Right cardiac atrium (tissue), 5 donors: ENCODE measurements at regions not wholly inside any gene's neighbourhood (a gene's known extent, or its start where the extent isn't known, plus 50 kb on each side); places are given as distances from the start of the nearest gene placed in this dataset.
A peak's percentile ranks its signal among the peaks of the same experiment; 100 is the strongest.

Experiments used
- ATAC-seq, 2 donors: fragments of 200-7000 bp; cut with Tn5 transposase; one replicate each; pipeline versions ENCODE4 v1.8.0 to v1.9.1; 2020; ENCODE audit warnings: moderate library complexity in 2 of 2, mild to moderate bottlenecking in 1 of 2
- DNase-seq, 3 donors: peaks; one replicate each; pipeline ENCODE4 v3.0.0-alpha.2; 2020
- H3K27ac ChIP-seq: one replicate; pipeline ENCODE4 v1.5.1; 2013; ENCODE audit warnings: mild to moderate bottlenecking, low read length, control low read depth, moderate library complexity
- H3K27me3 ChIP-seq: one replicate; pipeline ENCODE4 v1.6.1; 2013; ENCODE audit not compliant: control insufficient read depth, insufficient read depth
- H3K4me1 ChIP-seq: one replicate; pipeline ENCODE4 v1.6.1; 2013; ENCODE audit warnings: low read length; ENCODE audit not compliant: control insufficient read depth, insufficient read depth
- H3K4me3 ChIP-seq: one replicate; pipeline ENCODE4 v1.5.1; 2013; ENCODE audit warnings: low read length, control low read depth
- H3K9me3 ChIP-seq: one replicate; pipeline ENCODE4 v1.6.1; 2013; ENCODE audit warnings: low read length; ENCODE audit not compliant: control insufficient read depth
- WGBS: extraction: QIAGEN DNeasy Blood & Tissue Kit; methylation state at CpG from one replicate; pipeline ENCODE4 v1.1.7; 2013; 5-methylcytosine and 5-hydroxymethylcytosine counted together
- intact Hi-C, 4 donors: fragments of 100-400 bp; cut with DNase I; formaldehyde crosslinking; loops; one replicate each; pipeline versions ENCODE4 v1.11.0 to v1.14.0; 2022 to 2023
- donor health status: healthy with polysubstance abuse.
- donor health status: DM: no; HTN: yes; CAD: no.
- donor health status: DM: no; HTN: no; CAD: no.
- donor health status: DM: no; HTN: yes; CAD: no; lungs with severe emphysema.
- donor health status: DM: yes; HTN: yes; CAD: no.

DNA sequence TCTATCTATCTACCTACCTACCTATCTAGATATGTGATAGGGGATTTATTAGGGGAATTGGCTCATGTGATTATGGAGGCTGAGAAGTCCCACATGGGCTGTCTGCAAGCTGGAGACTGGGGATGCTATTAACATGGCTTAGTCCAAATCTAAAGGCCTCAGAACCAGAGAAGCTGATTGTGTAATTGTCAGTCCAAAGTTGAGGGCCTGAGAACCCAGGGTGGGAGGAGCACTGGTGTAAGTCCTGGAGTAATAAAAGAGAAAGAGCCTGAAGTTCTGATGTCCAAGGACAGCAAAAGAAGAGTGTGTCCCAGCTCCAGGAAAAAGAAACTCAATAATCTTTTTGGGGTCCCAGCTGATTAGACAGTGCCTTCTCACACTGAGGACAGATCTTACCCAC lies 98.5 kb upstream of the SEL1L start:
- Histone ChIP-seq H3K9me3 (no peaks in the 10 kb centered on the region), H3K4me3 (no peak overlapping the region)

DNA sequence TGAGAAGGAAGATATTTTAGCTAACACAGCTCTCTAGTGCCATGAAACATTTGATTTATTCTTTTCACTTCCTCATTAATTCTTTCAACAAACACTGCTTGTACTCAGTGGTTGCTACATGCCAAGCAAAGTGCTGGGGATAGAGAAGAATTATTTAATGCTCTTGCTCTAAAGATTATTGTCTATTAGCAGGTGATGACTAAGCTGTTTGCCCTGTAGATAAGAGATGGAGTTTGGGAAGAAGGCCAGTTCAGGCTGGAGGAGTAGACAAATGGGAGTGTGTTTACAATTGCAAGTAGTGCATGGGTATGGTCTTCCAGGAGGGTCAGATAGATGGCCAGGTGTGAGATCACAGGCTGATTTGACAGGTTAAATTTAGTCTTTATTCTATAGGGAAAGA lies 99.8 kb upstream of the SEL1L start:
- intact Hi-C loops: no loop called here
- ATAC-seq: no peak

More for the DNA sequence above, 98.5 kb upstream of the SEL1L start:
- DNase-seq (no peak), ATAC-seq (no peak)
- Histone ChIP-seq H3K4me1 (peaks cover 1% of the 10 kb centered on the region), H3K27me3 (peaks cover 2% of the 10 kb centered on the region), H3K27ac (no peak overlapping the region)
- intact Hi-C loops: no loop called here

DNA sequence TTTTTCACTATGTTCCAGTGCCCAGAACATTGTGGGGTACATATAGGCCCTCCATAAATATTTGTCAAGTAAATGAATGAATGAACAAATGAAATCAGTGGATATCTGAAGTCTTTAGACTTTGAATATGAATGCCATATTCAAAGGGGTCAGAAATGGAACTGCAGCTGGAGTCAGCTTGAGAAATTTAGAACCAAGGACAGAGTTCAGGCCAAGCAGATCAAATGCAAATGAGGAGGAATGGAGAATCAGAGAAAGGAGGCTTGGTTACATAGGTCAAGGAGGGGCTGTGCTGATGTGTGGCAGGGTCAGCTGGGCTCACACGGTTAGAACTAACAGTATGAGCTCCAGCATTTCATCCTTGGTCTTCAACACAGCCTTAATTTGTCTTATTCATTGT lies 104.0 kb upstream of the SEL1L start:
- H3K27me3 ChIP-seq: no peaks in the 10 kb centered on the region
- ATAC-seq: no peak
- 45% methylated on average over 1 of the region's 1 CpG for WGBS

More for the DNA sequence above, 99.8 kb upstream of the SEL1L start:
- no peak for DNase-seq
- Histone ChIP-seq H3K4me1 (peaks cover 1% of the 10 kb centered on the region), H3K4me3 (no peak overlapping the region), H3K27ac (no peak overlapping the region), H3K27me3 (peaks cover 2% of the 10 kb centered on the region), H3K9me3 (no peaks in the 10 kb centered on the region)

DNA sequence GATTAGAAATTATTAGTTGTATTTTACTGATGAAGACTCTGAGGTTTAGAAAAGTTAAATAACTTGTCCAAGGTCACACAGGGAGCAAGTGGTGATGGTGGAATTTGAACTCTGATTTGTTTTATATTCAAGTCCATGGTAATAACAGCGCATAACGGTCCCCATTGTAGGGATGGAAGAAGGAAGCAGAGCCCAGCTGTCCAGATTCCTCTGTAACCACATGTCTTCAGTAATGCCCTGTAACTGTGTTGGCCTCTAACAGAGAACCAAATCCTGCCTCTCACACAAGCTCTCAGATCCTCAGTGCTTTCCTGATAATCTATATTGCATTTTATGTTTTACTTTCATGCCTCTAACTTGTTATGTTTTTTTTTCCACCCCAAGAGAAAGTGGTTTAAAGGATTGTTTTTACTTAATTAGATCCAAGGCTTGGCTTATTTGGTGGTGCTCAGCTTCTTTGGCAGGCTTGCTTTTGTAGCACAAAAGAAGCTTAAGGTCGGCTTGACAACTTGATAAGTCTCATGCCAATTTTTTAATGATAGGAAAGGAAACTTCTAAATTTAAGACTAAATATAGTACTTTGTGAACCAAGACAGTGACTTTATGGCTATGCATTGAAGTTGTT lies 105.1 kb upstream of the SEL1L start:
- H3K27me3 ChIP-seq: no peaks in the 10 kb centered on the region
- H3K4me3 ChIP-seq: no peak overlapping the region
- 41% methylated on average over 3 of the region's 3 CpGs for WGBS
- H3K4me1 ChIP-seq: peaks cover 4% of the 10 kb centered on the region
- DNase-seq (no peak), ATAC-seq (peak in 1 of 2 donors; percentile 35)
- intact Hi-C loops: no loop called here
- H3K9me3 ChIP-seq: no peaks in the 10 kb centered on the region
- no peak overlapping the region for H3K27ac ChIP-seq

More for the DNA sequence above, 104.0 kb upstream of the SEL1L start:
- no peaks in the 10 kb centered on the region for H3K9me3 ChIP-seq
- H3K4me1 ChIP-seq: peaks cover 5% of the 10 kb centered on the region
- H3K27ac ChIP-seq: no peak overlapping the region
- intact Hi-C loops: no loop called here
- DNase-seq: no peak
- no peak overlapping the region for H3K4me3 ChIP-seq

DNA sequence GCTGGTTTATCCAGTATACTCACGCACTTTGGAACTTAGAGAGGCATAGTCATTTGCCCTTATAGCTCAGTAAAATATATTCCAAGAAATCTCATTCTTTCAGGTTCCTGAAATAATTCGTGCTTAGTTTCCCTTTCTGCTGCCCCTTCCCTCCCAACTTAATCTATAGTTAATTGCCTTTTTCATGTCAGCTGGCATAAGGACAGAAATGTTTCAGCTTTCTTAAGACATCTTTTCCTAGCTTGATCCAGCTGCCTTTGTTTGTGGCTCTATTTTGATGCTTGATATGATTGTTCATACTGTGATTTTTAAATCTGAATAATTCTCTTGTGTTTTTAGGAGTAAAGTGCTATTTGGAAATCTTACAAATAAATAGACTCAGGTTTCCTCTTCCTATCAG lies 120.0 kb upstream of the SEL1L start:
- Histone ChIP-seq H3K27ac (no peak overlapping the region), H3K4me3 (no peak overlapping the region), H3K27me3 (no peaks in the 10 kb centered on the region), H3K4me1 (peaks cover 2% of the 10 kb centered on the region), H3K9me3 (no peaks in the 10 kb centered on the region)
- no peak for ATAC-seq
- intact Hi-C loops: no loop called here
- WGBS: 70% methylated on average over 2 of the region's 2 CpGs
- no peak for DNase-seq

DNA sequence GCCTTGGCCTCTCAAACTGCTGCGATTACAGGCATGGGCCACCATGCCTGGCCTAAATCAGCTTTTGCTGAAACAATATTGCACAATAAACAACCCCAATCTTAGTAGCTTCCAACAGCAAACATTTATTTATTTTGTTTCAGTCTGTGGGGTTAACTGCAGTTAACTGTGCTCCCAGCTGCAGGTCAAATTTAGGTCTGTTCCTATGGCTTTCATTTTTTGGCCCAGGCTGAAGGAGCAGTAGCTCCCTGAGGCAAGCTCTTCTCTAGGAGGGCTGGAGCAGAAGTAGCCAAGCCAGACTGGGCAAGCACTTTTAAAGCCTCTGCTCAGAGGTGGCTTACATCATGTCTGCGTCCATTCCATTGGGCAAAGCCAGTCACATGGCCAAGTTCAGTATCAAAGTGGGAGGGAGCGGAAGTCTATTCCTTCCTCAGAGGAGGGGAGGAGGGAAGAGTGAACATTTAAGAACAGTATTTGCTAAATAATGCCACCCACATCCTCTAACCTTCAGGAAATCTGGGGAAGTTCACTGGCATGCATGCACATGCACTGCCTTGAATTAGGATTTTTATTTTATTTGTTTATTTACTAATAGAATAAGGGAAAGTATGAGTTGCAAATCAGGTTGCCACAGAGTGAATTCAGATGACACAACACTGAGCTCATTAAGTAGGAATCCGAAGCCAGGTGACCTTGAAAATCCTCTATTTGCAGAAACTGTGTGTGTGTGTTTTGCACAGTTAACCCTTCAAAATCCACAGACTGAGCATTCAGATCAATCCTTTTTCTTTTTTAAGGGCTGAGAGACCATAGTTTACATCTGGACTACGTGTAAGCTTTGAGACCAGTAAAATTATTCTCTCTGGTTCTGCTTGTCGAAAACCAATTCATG lies 122.0 kb upstream of the SEL1L start:
- WGBS: 65% methylated on average over 6 of the region's 6 CpGs
- peak; percentile 83 to 93 for ATAC-seq
- H3K27ac ChIP-seq: no peak overlapping the region

DNA sequence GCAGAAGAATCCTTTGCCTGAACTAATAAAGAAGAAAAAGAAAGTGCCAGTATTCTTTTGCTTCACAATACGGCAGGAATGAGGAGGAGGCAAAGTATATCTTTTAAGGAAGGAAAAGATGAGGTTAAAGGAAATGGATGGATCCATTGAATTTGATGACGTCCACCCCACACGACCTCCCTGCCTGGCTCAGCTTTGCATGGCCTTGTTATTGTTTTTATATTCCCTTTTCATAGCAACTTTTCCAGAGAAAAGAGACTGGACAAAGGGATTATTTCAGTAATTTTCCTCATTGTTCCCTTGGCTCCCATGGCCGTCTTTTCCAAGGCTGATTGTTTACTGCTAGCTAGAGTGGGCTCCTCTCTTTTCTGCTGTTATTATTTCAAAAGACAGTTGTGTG lies 123.2 kb upstream of the SEL1L start:
- peak in 1 of 2 donors; percentile 63 for ATAC-seq
- no peak overlapping the region for H3K27ac ChIP-seq
- no peaks in the 10 kb centered on the region for H3K9me3 ChIP-seq
- no peaks in the 10 kb centered on the region for H3K27me3 ChIP-seq
- H3K4me1 ChIP-seq: peaks cover 2% of the 10 kb centered on the region
- 22% methylated on average over 4 of the region's 4 CpGs for WGBS
- H3K4me3 ChIP-seq: no peak overlapping the region
- intact Hi-C loops: no loop called here
- DNase-seq: no peak

More for the DNA sequence above, 122.0 kb upstream of the SEL1L start:
- peaks cover 2% of the 10 kb centered on the region for H3K4me1 ChIP-seq
- H3K27me3 ChIP-seq: no peaks in the 10 kb centered on the region
- H3K4me3 ChIP-seq: no peak overlapping the region
- intact Hi-C loops: no loop called here
- no peaks in the 10 kb centered on the region for H3K9me3 ChIP-seq
- peak in 2 of 3 donors; percentile 17 to 40 for DNase-seq

DNA sequence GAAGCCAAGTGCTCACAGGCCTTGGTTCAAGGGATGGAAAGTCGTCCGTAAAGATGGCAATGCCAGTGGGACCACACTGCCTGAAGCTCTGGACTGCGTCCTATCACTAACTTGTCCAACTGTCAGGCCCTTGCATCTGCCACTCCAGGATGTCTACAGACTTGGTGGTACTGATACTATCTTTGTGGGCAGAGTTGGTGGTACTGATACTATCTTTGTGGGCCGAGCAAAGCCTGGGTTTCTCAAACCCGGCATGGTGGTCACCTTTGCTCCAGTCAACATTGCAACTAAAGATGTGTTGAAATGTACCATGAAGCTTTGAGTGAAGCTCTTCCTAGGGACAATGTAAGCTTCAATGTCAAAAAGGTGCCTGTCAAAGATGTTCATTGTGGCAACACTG lies 128.4 kb upstream of the SEL1L start:
- intact Hi-C loops: no loop called here
- DNase-seq (no peak), ATAC-seq (no peak)
- Histone ChIP-seq H3K4me1 (no peaks in the 10 kb centered on the region), H3K4me3 (no peak overlapping the region), H3K27ac (no peak overlapping the region), H3K9me3 (no peaks in the 10 kb centered on the region), H3K27me3 (no peaks in the 10 kb centered on the region)
- 73% methylated on average over 5 of the region's 5 CpGs for WGBS

DNA sequence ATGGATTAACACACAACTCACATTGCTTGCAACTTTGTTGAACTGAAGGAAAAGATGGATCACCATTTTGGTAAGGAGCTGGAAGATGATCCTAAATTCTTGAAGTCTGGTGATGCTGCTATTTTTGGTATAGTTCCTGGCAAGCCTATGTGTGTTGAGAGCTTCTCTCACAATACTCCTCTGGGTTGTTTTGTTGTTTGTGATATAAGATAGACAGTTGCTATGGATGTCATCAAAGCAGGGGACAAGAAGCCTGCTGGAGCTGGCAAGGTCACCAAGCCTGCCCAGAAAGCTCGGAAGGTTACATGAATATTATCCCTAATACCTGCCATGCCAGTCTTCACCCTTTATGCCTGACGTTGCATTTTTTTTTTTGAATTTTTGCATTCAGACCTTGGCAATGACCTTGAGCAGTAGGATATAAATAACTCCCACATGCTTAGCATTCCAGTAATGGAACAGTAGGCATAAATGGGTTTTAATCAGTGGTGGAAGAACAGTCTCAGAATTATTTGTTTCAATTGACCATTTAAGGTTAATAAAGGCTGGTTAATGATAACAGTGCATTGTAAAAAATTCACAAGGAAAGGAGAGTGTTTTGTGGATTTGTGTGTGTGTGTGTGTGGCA lies 129.0 kb upstream of the SEL1L start:
- peak; percentile 11 to 59 for ATAC-seq
- intact Hi-C loops: no loop called here
- 68% methylated on average over 2 of the region's 2 CpGs for WGBS
- no peak for DNase-seq
- H3K4me3 ChIP-seq: no peak overlapping the region
- no peak overlapping the region for H3K27ac ChIP-seq
- no peaks in the 10 kb centered on the region for H3K4me1 ChIP-seq
- no peaks in the 10 kb centered on the region for H3K27me3 ChIP-seq
- no peaks in the 10 kb centered on the region for H3K9me3 ChIP-seq

DNA sequence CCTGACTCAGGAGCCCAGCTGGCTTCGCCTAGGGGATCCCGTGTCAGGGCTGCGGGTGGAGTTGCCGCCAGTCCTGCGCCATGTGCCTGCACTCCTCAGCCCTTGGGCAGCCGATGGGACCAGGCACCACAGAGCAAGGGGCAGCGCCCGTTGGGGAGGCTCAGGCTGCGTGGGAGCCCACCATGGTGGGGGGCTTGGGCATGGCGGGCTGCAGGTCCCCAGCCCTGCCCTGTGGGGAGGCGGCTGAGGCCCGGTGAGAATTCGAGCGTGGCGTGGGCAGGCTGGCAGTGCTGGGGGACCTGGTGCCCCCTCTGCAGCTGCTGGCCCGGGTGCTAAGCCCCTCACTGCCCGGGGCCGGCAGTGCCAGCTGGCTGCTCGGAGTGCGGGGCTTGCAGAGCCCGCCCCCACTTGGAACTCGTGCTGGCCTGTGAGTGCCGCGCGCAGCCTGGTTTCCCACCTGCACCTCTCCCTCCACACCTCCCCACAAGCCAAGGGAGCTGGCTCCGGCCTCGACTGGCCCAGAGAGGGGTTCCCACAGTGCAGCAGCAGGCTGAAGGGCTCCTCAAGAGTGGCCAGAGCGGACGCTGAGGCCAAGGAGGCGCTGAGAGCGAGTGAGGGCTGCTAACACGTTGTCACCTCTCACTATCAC lies 135.1 kb upstream of the SEL1L start:
- Histone ChIP-seq H3K4me3 (no peak overlapping the region), H3K27ac (no peak overlapping the region), H3K9me3 (no peaks in the 10 kb centered on the region), H3K27me3 (no peaks in the 10 kb centered on the region), H3K4me1 (no peaks in the 10 kb centered on the region)
- DNase-seq: peak in 1 of 3 donors; percentile 28
- 93% methylated on average over 32 of the region's 32 CpGs for WGBS
- intact Hi-C loops: no loop called here
- ATAC-seq: no peak

DNA sequence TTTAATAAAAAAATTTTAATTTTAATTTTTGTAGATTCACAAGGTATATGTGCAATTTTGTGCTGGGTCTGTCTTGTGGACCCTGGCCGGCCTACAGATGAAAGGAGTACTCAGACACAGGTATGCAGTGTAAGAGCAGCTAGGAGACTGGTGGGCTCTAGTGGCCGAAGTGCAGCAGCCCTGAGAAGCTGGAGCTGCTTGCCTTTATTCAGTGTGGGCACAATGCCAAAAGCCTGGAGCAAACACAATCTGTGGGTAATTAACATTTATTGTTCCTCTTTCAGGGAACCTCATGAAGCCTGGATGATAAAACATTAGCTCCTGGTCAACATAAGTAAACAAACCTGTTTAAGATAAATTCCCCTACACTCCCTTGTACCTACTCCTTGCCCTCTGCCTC lies 135.7 kb upstream of the SEL1L start:
- Histone ChIP-seq H3K4me1 (no peaks in the 10 kb centered on the region), H3K27ac (no peak overlapping the region), H3K9me3 (no peaks in the 10 kb centered on the region), H3K27me3 (no peaks in the 10 kb centered on the region), H3K4me3 (no peak overlapping the region)
- 92% methylated on average over 2 of the region's 2 CpGs for WGBS
- intact Hi-C loops: no loop called here
- DNase-seq (no peak), ATAC-seq (no peak)
